HG02885 (cell line): ENCODE measurements at regions not wholly inside any gene's neighbourhood (a gene's known extent, or its start where the extent isn't known, plus 50 kb on each side); places are given as distances from the start of the nearest gene placed in this dataset.
"Not testable (repeated sequence)": the region's sequence is repeated elsewhere in the genome, so short reads cannot be mapped to it uniquely, and the experiment has no call there.

Experiments used
- ATAC-seq: cut with Tn5 transposase; IDR thresholded peaks from one replicate; pipeline ENCODE4 v1.9.1; 2021; ENCODE audit warnings: mild to moderate bottlenecking; ENCODE audit not compliant: unreplicated experiment, poor library complexity

DNA sequence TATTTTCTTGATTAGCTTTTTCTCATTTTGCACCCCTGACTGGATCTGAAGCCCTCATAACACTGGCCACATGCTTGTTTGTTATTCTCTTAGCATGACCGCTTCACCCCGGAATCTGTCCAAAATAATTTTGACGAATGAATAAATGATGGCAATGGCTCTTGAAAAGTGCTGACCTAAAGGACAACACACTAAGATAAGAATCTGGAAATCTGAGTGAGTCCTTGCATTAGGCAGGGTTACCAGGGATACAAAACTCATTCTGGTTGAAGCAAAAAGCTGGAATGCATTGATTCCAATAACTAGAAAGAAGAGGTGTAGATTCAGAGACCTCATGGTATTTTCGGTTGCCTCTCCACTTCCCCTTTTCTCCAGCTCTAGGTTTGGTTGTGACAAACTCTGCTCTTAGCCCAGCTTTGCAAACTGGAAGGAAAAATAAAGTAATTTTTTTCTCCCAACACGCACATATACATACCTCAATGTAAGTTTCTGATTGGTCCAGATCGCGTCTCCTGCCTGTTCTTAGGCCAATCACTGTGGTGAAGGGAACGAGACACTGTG is 157.4 kb downstream of the SKIDA1 start:
- peak; percentile 73 for ATAC-seq

DNA sequence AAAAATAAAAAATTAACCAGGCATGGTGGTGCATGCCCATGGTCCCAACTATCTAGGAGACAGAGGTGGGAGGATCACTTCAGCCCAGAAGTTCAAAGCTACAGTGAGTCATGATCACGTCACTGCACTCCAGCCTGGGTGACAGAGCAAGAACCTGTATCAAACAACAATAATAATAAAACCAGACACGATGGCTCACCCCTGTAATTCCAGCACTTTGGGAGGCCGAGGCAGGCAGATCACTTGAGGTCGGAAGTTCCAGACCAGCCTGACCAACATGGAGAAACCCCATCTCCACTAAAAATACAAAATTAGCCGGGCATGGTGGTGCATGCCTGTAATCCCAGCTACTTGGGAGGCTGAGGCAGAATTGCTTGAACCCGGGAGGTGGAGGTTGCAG is 159.4 kb downstream of the SKIDA1 start:
- ATAC-seq: not testable (repeated sequence)

DNA sequence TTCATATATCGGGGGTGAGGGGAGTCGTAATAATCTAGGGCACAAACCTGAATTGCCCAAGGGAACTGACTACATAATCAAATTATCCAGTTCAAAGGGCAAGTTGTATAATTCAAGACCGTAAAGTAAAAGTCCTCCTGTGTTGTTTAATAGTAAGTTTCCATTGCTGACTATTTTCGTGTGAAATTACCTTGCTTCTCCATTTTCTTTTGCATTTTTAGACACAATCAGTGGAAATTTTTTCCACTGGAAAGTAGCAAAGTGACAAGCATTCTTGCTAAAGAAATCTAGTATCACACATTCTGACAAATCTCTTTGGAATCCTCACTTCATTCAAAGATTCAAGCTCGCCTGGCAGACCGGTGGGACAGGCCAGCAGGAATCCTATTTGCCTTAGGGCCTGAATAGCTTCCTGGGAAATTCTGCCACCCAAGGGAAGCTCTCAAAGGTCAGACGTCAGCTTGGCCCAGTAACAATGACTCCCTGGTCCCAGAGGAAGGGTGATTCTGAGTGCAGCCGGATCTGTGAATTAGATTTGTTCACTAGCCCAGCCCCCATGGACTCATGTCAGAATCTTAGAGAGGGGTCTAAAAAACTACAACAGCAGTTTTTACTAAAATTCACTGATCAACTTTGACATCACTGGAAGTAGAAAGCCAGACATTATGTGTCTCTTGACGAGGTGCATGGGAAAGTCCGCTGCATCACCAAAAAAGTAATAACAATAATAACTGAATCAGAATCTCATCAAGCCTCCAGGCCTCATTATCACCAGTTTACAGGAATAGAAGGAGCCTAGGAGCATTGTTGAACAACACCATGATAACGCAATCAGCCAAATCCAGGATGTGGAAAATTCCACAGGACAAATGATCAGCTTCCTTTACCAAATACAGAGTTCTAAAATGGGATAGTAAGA is 161.0 kb downstream of the SKIDA1 start:
- no peak for ATAC-seq

DNA sequence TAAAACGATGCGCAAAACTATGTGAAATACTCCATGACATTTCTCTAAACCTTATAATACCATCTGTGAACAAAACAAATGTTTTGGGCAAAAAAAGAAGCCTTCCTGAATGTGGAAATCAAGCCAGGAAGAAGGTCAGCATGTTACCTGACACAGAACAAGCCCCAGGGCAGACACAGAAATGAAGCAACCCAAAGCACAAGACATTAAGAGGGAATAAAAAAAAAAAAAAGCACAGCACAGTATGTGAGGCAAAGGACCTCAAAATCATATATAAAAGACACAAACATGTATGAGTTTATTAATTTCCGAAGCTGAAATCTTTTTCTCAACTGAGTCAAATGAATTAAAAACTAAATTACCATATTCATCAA is 161.8 kb downstream of the SKIDA1 start:
- ATAC-seq: no peak

DNA sequence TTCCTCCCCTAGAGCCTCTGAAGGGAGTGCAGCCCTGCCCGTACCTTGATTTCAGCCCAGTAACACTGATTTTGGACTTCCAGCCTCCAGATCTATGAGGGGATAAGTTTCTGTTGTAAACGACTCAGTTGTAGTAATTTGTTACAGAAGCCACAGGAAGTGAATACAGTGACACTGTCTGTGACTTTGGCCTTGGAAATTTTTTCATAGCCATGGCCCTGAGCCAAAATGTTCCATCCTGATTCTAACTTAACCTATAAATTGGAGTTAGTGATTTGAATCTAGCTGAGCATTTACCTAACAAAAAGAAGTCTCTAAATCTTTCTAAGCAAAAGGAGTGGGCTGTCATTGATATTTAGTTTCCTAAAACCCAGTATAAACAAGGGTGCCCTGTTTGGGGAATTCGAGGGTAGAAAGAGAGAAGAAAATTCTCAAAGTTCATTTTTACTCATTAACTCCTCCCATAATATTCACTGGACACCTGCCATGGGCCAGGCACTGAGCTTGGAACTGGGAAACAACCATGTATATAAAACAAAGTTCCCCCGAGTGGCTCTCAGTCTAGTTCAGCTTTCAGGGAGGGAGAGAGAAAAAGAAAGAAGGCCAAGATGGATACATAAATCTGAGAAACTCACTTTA is 162.3 kb downstream of the SKIDA1 start:
- no peak for ATAC-seq

DNA sequence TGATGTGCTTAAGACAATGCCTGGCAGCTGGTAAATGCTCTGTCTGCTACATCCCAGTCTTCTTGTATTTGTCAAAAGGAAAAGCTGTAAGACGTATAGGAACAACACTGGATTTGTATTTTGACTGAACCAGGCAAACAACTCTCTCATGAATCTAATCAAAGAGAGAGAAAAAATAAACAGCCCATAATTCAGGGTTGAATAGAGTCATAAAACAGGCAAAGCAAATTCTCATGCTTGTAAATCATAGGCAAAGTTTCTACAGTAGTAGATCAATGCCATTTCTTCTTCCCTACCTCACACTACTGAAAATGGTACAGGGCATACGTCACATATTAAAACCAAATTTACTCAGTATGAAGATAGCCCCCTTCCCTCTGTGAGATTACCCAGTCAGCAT is 166.3 kb downstream of the SKIDA1 start:
- no peak for ATAC-seq

DNA sequence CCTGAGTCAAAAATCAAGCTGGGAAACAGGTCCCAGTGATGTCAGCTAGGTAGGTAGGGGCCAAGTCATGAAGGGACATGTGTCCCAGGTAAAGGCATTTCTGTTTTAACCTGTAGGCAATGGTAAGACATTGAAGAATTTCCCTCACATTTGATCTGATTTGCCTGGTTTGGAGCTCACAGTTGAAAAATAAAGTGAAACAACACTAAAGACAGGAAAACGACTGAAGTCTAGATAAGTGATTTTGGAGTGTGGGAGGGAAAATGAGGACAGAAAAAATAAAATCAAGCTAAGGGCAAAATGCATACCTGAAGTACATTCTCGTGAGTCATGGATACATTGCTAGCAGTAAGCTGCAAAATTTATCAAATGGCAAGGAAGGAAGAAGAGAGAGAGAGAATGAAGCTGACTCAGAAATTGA is 169.9 kb downstream of the SKIDA1 start:
- no peak for ATAC-seq

DNA sequence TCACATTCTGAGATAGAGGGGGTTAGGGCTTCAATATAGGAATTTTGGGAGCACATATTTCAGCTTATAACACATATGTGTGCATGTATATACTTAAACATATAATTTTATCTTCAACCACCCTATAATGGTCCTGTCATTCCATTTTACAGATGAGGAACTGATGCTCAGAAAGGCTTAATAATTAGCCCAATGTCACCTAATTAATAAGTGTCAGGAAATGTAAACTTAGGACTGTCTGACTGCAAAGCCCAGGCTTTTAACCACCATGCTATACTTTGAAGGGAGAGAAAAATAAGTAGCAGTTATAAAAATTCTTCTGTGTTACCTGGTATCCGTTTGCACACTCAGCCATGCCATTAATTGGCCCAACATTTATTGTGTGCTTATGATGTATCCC is 172.6 kb downstream of the SKIDA1 start:
- ATAC-seq: no peak

DNA sequence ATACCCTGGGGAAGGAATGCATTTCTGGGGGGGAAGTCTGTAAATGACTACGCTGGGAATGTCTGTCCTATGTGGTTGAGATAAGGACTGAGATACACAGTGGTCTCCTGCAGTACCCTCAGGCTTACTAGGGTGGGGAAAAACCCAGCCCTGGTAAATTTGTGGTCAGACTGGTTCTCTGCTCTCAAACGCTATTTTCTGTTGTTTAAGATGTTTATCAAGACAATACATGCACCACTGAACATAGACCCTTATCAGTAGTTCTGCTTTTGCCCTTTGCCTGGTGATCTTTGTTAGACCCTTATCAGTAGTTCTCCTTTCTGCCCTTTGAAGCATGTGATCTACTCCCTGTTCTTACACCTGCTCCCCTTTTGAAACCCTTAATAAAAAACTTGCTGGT is 173.9 kb downstream of the SKIDA1 start:
- not testable (repeated sequence) for ATAC-seq

DNA sequence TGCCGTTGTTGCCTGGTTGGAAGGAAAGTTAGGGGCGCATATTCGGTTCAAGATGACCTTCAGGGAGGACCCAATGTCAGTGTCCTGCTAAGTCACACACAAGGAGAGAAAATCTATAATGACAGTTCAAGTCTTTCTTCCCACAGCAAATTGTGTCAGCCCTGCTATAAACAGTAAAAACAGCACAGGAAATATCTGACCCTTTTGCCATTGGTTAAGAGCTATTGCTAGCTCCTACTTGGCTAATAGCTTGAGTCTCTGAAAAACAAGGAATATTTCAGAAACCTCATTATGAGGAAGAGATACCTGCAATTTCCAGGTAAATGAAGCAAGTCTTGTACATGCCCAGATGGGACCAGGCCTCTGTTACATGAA is 175.6 kb downstream of the SKIDA1 start:
- no peak for ATAC-seq

DNA sequence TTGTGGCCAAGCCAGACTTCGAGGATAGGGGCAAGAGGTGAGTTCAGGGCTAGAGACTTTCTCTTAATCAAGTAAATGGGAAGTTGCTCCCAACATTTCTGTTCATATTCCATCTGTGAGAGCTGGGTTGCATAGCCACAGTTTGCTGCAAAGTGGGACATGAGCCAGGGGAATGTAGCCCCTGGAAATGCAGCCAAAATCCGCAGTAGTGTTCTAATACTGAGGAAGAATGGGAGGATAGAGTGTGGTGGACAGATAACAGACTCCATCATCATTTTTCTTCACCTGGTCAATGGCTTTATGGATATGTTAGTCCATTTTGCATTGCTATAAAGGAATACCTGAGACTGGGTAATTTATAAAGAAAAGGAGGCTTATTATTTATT is 177.7 kb downstream of the SKIDA1 start:
- no peak for ATAC-seq

DNA sequence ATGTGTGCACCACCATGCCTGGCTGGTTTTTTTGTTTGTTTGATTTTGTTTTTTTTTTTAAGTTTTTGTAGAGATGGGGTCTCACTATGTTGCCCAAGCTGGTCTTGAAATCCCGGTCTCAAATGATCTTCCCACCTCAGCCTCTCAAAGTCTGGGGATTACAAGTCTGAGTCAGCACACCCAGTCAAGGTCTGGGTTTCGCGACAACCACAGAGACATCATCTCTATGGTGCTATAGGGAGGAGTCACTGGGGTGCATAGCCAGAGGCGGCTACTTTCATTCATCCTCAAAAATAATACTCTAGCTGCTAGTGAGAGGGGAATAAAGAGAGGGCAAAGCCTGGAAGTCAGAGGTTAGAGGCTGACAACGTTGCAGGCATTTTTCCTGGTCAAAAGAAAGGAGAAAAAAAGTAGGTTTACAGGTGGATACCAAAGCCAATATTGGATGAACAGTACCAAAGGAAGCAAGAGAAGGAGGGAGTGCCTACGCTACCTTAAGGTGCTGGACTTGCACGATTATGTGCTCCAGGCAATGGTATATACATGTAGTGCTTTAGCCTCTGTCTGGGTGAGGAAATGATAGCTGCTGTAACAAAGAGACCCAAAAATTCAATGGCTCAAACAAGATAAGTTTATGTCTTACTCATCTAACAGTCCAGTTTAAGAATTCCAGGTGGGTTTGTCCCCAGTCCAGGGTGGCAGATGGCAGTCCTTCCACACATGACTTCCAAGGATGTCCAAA is 178.3 kb downstream of the SKIDA1 start:
- ATAC-seq: no peak

DNA sequence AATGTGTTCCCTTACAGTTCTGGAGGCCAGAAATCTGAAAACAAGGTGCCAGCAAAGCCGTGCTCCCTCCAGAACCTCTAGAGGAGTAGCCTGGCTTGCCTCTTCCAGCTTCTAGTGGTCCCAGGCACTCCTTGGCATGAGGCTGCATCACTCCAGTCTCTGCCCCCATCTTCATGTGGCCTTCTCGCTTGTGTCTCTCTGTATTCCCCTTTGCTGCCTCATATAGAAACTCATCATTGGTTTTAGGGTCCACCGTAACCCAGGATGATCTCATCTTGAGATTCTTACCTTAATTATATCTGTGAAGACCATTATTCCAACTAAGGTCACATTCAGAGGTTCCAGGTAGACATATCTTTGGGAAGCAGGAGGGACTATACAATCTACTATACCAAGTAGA is 182.4 kb downstream of the SKIDA1 start:
- no peak for ATAC-seq

DNA sequence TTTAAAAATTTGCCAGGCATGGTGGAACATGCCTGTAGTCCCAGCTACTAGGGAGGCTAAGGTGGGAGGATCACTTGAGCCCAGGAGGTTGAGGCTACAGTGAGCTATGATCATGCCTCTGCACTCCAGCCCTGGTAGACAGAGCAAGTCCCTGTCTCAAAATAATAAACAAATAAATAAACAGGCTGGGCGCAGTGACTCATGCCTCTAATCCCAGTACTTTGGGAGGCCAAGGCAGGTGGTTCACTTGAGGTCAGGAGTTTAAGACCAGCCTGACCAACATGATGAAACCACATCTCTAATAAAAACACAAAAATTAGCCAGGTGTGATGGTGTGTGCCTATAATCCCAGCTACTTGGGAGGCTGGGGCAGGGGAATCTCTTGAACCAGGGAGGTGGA is 183.0 kb downstream of the SKIDA1 start:
- not testable (repeated sequence) for ATAC-seq

DNA sequence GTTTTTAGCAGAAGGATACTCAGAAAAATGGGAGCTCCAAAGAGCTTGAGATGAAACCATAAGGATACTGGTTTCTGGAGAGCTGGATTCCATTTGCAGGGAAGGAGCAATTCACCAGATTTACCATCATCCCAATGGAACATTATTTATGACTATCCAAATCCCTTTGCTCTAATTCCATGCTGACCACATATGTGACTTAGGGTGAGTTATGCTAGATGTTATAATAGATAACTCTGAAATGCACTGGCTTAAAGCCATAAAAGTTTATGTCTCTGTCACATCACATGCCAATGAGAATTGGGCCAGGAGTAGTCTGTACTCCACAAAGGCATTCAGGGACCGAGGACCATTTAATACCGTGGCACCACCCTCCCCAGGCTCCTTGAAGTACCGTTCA is 185.2 kb downstream of the SKIDA1 start:
- ATAC-seq: no peak

DNA sequence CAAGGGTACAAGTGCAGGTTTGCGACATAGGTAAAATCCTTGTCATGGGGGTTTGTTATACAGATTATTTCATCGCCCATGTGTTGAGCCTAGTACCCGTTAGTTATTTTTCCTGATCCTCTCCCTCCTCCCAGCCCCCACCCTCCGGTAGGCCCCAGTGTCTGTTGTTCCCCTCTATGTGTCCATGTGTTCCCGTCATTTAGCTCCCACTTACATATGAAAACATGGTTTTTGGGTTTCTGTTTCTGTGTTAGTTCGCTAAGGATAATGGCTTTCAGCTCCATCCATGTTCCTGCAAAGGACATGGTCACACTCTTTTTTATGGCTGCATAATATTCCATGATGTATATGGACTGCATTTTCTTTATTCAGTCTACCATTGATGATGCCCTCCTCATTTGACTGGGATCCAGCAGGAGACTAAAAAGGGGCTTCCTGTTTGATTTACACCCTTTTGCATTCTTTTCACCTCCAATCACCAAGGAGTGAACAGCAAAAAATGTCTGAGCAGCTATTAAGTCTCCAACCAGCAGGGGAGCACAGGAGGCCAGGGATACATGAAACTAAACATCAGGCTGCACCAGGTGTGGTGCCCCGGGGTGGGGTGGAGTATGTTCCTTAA is 188.2 kb downstream of the SKIDA1 start:
- ATAC-seq: no peak

DNA sequence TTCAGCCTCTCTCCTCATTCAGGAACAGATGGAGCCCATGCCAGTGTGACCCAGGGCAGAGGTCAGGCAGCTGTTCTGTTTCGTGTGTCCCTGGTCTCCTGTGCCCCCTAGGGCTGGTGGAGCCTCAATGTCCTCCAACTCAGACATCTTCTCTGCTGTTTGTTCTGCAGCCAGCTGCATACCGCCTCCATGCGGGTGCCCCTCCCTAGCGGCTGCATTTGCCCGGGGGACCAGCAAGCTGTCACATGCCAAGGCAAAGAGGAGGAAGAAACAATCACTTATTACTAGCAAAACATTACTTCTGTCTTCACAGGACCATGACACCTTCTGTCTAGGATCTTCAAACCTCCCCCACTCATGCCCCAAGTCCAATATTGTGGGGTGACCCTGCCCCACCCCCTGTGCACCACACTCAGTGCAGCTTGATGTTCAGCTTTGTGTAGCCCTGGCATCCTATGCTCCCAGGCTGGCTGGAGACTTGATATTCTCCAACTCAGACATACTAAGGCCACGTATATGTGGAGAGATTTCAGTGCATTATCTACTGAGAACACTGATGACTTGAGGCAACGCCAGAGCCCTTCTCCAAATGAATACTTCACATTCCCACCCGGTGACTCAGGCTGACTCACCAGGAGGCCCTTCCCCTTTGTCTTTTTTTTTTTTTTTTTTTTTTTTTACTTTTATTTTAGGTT is 188.9 kb downstream of the SKIDA1 start:
- no peak for ATAC-seq

DNA sequence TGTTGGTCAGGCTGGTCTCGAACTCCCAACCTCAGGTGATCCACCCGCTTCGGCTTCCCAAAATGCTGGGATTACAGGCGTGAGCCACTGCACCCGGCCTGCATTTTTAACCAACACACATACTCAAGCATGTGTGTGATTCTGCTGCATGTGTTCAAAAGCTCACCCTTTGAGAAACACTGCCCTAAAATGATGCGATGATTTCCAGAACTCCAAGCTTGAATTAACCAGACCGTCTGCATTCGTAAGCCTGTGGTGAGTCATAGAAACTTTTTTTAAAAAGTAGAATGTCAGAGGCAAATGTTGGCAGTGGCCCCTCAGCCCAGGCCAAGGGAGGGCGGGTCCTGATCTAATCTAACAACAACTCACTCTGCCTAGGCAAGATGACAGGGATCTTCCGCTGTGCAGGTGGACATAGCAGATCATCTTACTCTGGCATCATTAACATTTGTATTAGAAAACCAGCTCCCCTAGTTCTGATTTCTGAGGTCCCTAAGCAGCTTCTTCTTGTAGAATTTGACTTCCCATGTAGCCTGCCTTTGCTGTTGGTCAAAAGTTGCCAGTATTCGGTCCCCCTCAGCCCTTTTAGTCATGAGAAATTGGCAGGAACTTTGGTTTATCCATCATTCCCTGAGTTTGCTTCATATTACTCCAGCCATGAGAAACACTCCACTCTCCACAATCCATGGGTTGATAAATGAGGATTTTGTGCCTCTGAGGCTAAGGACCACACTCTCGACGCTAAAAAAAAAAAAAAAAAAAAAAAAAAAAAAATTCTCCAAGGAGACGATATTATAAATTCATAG is 190.4 kb downstream of the SKIDA1 start:
- no peak for ATAC-seq

DNA sequence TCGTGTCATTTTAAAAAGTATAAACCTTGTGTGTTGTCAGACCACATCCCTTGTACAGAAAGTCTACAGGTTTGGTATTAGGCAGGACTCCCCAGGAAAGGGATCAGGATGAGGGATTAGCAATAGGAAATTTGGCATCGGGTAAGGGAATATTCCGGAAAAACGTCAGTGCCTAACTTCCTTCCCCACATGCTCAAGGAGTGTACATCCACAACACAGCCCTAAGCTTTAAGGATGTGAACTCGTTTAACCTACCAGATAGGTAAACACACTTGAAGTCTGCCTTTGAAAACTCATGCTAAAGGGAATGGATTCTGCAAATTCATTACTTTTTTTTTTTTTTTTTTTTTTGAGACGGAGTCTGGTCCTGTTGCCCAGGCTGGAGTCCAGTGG is 194.9 kb downstream of the SKIDA1 start:
- no peak for ATAC-seq
